ENCODE measurements at regions not wholly inside any gene's neighbourhood (a gene's known extent, or its start where the extent isn't known, plus 50 kb on each side); places are given as distances from the start of the nearest gene placed in this dataset.

- Mint-ChIP-seq H3K4me1 (peaks cover 17% of the 10 kb centered on the region), H3K27ac (no peak overlapping the region), H3K4me3 (no peak overlapping the region), H3K27me3 (no peaks in the 10 kb centered on the region), H3K9me3 (peaks cover 4 to 6% of the 10 kb centered on the region in 2 donors)
- DNase-seq, result no peak
- no peak for ATAC-seq
Observed at GRCh38 chr3:27840807-27841594, 118.9 kb upstream of the EOMES start.

- Mint-ChIP-seq H3K4me1 (peaks cover 25% of the 10 kb centered on the region), H3K9me3 (peaks cover 4 to 6% of the 10 kb centered on the region in 2 donors), H3K27me3 (no peaks in the 10 kb centered on the region), H3K4me3 (no peak overlapping the region), H3K27ac (peak overlapping the region in 1 of 2 donors; percentile 72)
- DNase-seq (no peak), ATAC-seq (peak; percentile 80)
Observed at GRCh38 chr3:27844052-27844675, 122.0 kb upstream of the EOMES start.

GRCh38 chr3:27847697-27848096 is 125.6 kb upstream of the EOMES start:
- H3K4me1 Mint-ChIP-seq, result peaks cover 24% of the 10 kb centered on the region
- no peak overlapping the region for H3K27ac Mint-ChIP-seq
- H3K27me3 Mint-ChIP-seq, result no peaks in the 10 kb centered on the region
- H3K9me3 Mint-ChIP-seq, result peaks cover 5 to 6% of the 10 kb centered on the region in 2 donors
- no peak overlapping the region for H3K4me3 Mint-ChIP-seq
- ATAC-seq (no peak), DNase-seq (no peak)

GRCh38 chr3:27848826-27849225 is 126.7 kb upstream of the EOMES start:
- Mint-ChIP-seq H3K27ac (no peak overlapping the region), H3K4me3 (no peak overlapping the region), H3K27me3 (no peaks in the 10 kb centered on the region)

GRCh38 chr3:27859821-27860220 is 137.7 kb upstream of the EOMES start:
- peaks cover 23% of the 10 kb centered on the region for H3K4me1 Mint-ChIP-seq

More at GRCh38 chr3:27848826-27849225, 126.7 kb upstream of the EOMES start:
- peaks cover 14% of the 10 kb centered on the region for H3K4me1 Mint-ChIP-seq
- H3K9me3 Mint-ChIP-seq, result peaks cover 0 to 6% of the 10 kb centered on the region in 2 donors
- DNase-seq (no peak), ATAC-seq (no peak)

GRCh38 chr3:27861046-27862036 is 139.2 kb upstream of the EOMES start:
- DNase-seq, result no peak
- Mint-ChIP-seq H3K9me3 (peaks cover 0 to 6% of the 10 kb centered on the region in 2 donors), H3K4me3 (peak overlapping the region in 1 of 2 donors; percentile 9), H3K27me3 (no peaks in the 10 kb centered on the region), H3K4me1 (peaks cover 23% of the 10 kb centered on the region), H3K27ac (peak overlapping the region in 1 of 2 donors; percentile 68)
- ATAC-seq, result peak; percentile 79

More at GRCh38 chr3:27859821-27860220, 137.7 kb upstream of the EOMES start:
- DNase-seq (no peak), ATAC-seq (no peak)
- Mint-ChIP-seq H3K9me3 (peaks cover 0 to 4% of the 10 kb centered on the region in 2 donors), H3K27ac (no peak overlapping the region), H3K27me3 (no peaks in the 10 kb centered on the region), H3K4me3 (no peak overlapping the region)

GRCh38 chr3:27865731-27866130 is 143.6 kb upstream of the EOMES start:
- Mint-ChIP-seq H3K4me3 (no peak overlapping the region), H3K27me3 (no peaks in the 10 kb centered on the region)

GRCh38 chr3:27869152-27869551 is 147.0 kb upstream of the EOMES start:
- Mint-ChIP-seq H3K27me3 (no peaks in the 10 kb centered on the region), H3K4me3 (no peak overlapping the region), H3K4me1 (no peaks in the 10 kb centered on the region), H3K27ac (no peak overlapping the region), H3K9me3 (peaks cover 40 to 47% of the 10 kb centered on the region in 2 donors)
- ATAC-seq, result no peak
- no peak for DNase-seq

More at GRCh38 chr3:27865731-27866130, 143.6 kb upstream of the EOMES start:
- DNase-seq (no peak), ATAC-seq (no peak)
- H3K4me1 Mint-ChIP-seq, result peaks cover 13% of the 10 kb centered on the region
- no peak overlapping the region for H3K27ac Mint-ChIP-seq
- H3K9me3 Mint-ChIP-seq, result peaks cover 30 to 36% of the 10 kb centered on the region in 2 donors

GRCh38 chr3:27877061-27878013 is 155.2 kb upstream of the EOMES start:
- Mint-ChIP-seq H3K4me3 (peak overlapping the region; percentile 35 to 53), H3K27me3 (no peaks in the 10 kb centered on the region), H3K4me1 (peaks cover 69% of the 10 kb centered on the region), H3K9me3 (peaks cover 3 to 6% of the 10 kb centered on the region in 2 donors), H3K27ac (peak overlapping the region; percentile 27 to 65)
- ATAC-seq (peak; percentile 21), DNase-seq (no peak)

- no peaks in the 10 kb centered on the region for H3K9me3 Mint-ChIP-seq
- H3K27me3 Mint-ChIP-seq, result no peaks in the 10 kb centered on the region
- peak overlapping the region; percentile 35 to 53 for H3K4me3 Mint-ChIP-seq
- no peak for DNase-seq
- H3K27ac Mint-ChIP-seq, result peak overlapping the region; percentile 27 to 65
- peak; percentile 47 for ATAC-seq
- peaks cover 73% of the 10 kb centered on the region for H3K4me1 Mint-ChIP-seq
Observed at GRCh38 chr3:27878014-27878383, 155.9 kb upstream of the EOMES start.

GRCh38 chr3:27880969-27881892 is 159.1 kb upstream of the EOMES start:
- no peaks in the 10 kb centered on the region for H3K9me3 Mint-ChIP-seq
- H3K27ac Mint-ChIP-seq, result peak overlapping the region; percentile 14 to 97
- ATAC-seq, result peak; percentile 59
- peak; percentile 16 for DNase-seq
- peak overlapping the region; percentile 79 to 87 for H3K4me3 Mint-ChIP-seq
- no peaks in the 10 kb centered on the region for H3K27me3 Mint-ChIP-seq
- peaks cover 70% of the 10 kb centered on the region for H3K4me1 Mint-ChIP-seq

GRCh38 chr3:27883266-27883665 is 161.1 kb upstream of the EOMES start:
- peaks cover 53% of the 10 kb centered on the region for H3K4me1 Mint-ChIP-seq
- H3K27ac Mint-ChIP-seq, result no peak overlapping the region
- ATAC-seq (no peak), DNase-seq (no peak)
- H3K9me3 Mint-ChIP-seq, result peaks cover 0 to 5% of the 10 kb centered on the region in 2 donors
- H3K4me3 Mint-ChIP-seq, result peak overlapping the region in 1 of 2 donors; percentile 2
- H3K27me3 Mint-ChIP-seq, result no peaks in the 10 kb centered on the region

- no peak overlapping the region for H3K27ac Mint-ChIP-seq
- ATAC-seq (no peak), DNase-seq (no peak)
- H3K4me1 Mint-ChIP-seq, result peaks cover 30% of the 10 kb centered on the region
- H3K27me3 Mint-ChIP-seq, result no peaks in the 10 kb centered on the region
- H3K4me3 Mint-ChIP-seq, result no peak overlapping the region
- peaks cover 0 to 5% of the 10 kb centered on the region in 2 donors for H3K9me3 Mint-ChIP-seq
Observed at GRCh38 chr3:27885641-27886040, 163.5 kb upstream of the EOMES start.

Data from stimulated activated naive CD8-positive, alpha-beta T cell treated with anti-CD3 and anti-CD28 coated beads, Interleukin-15, amount 100 ng/mL, for 72 hours (primary cell).